ENCODE measurements at regions not wholly inside any gene's neighbourhood (a gene's known extent, or its start where the extent isn't known, plus 50 kb on each side); places are given as distances from the start of the nearest gene placed in this dataset.

DNA sequence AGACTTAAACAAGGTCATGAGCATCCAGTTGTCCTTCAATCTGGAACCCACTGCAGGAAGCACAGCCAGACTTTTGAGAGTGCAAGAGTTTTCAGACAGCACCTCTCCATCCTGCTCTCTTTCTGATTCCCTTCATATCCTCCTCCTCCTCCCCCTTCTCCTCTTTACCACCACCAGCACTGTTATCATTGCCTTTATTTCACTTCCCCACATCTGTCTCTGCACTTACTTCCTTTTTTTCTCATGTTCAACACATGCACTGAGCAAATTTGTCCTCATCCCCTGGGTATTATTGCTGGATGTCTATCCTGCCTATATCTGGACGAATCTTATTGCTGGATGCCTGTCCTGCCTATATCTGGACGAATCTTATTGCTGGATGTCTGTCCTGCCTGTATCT, 554.8 kb downstream of the DHX35 start:
- no peaks in the 10 kb centered on the region for H3K9me3 ChIP-seq
- H3K4me1 ChIP-seq (ENCODE audit: low read depth), result no peaks in the 10 kb centered on the region
- ATAC-seq, result no peak
- DNase-seq, result no peak
- H3K36me3 ChIP-seq (ENCODE audit: low read depth), result no peaks in the 10 kb centered on the region
- TF ChIP-seq, protein P1, sequence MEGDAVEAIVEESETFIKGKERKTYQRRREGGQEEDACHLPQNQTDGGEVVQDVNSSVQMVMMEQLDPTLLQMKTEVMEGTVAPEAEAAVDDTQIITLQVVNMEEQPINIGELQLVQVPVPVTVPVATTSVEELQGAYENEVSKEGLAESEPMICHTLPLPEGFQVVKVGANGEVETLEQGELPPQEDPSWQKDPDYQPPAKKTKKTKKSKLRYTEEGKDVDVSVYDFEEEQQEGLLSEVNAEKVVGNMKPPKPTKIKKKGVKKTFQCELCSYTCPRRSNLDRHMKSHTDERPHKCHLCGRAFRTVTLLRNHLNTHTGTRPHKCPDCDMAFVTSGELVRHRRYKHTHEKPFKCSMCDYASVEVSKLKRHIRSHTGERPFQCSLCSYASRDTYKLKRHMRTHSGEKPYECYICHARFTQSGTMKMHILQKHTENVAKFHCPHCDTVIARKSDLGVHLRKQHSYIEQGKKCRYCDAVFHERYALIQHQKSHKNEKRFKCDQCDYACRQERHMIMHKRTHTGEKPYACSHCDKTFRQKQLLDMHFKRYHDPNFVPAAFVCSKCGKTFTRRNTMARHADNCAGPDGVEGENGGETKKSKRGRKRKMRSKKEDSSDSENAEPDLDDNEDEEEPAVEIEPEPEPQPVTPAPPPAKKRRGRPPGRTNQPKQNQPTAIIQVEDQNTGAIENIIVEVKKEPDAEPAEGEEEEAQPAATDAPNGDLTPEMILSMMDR (IDR thresholded peaks at IDR 0.05), result no peak
- H3K4me3 ChIP-seq, result no peak overlapping the region
- intact Hi-C loops (cut with DNase I, micrococcal nuclease), result no loop called here

DNA sequence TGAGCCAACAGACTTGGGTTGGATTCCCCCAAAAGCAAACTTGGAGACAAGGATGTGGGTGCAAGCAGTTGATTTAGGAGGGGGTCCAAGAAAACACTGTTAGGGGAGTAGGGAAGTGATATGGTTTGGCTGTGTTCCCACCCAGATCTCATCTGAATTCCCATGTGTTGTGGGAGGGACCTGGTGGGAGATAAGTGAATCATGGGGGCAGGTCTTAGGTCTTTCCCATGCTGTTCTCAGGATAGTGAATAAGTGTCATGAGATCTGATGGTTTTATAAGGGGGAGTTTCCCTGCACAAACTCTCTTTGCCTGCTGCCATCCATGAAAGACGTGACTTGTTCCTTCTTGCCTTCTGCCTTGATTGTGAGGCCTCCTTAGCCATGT, 542.6 kb downstream of the DHX35 start:
- no peak for DNase-seq
- Histone ChIP-seq H3K9me3 (no peaks in the 10 kb centered on the region), H3K4me3 (no peak overlapping the region), H3K4me1 (ENCODE audit: low read depth) (no peaks in the 10 kb centered on the region), H3K36me3 (ENCODE audit: low read depth) (no peaks in the 10 kb centered on the region)
- TF ChIP-seq, protein P1 (IDR thresholded peaks at IDR 0.05), result no peak
- ATAC-seq, result no peak
- intact Hi-C loops (cut with DNase I, micrococcal nuclease), result no loop called here

DNA sequence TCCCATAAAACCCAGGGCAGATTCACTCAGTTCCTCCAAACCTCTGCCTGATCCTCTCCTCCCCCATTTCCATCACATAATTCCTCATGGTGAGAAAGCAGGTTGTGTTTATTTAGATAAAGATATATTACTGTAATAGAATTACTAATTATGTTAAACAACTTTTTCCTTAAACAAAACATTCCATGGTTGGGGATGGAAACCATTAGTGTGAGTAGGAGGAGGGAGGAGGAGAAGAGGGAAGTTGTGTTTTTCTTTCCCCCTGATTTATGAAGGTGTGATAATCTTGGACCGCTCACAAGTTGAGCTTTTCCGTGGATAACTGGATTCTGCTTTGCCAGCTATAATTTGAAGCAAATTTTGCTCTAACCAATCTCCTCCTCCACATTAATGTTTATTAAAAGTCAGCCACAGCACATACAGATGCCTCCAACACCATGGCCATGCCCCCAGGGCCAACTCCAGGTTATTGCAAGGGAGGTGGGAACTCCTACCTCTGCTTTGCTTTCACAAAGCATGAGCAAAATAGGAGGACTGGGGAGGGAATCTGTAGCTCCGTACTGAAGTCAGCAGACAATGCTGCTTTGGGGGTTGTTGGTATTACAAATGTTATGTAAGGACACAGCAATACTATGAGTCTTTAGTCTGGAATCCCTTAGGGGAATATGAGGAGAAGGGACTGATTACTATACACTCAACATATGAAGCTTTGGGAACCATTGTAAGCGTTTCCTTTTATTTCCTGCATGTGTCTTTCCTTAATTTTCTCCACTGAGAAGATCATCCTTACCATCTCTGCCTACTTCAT, 542.0 kb downstream of the DHX35 start:
- intact Hi-C loops (cut with DNase I, micrococcal nuclease), result no loop called here
- TF ChIP-seq, protein P1 (IDR thresholded peaks at IDR 0.05), result no peak
- no peak for ATAC-seq

DNA sequence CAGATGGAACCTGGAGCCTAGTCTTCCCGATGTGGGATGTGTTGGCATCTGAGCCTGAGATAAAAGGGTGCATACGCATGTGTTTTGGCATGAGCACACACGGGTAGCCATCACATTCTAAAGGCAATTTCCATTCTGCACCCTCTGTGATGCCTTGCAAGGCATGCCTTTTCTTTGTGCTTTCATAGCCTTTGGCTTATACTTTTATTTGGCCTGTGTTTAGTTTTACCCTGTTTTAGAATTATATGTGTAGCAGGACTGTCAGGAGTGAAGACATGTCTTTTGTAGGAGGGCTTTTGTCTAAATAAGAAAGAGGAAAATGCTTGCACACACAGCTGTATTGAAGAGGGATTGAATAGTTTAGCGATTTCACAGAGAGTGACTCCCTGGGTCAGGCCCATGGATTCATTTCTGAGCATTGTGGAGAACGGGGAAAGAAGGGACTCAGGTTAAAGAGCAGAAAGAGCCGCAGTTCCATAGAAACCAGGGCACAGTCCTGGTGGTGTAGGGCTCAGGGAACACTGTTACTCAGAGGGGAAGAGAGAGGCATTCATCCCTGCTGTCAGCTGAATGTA, 530.2 kb downstream of the DHX35 start:
- Histone ChIP-seq H3K4me3 (no peak overlapping the region), H3K9me3 (no peaks in the 10 kb centered on the region), H3K36me3 (ENCODE audit: low read depth) (no peaks in the 10 kb centered on the region), H3K4me1 (ENCODE audit: low read depth) (no peaks in the 10 kb centered on the region)
- DNase-seq, result no peak
- TF ChIP-seq, protein P1 (IDR thresholded peaks at IDR 0.05), result no peak
- intact Hi-C loops (cut with DNase I, micrococcal nuclease), result no loop called here
- no peak for ATAC-seq

More for the DNA sequence above, 542.0 kb downstream of the DHX35 start:
- H3K9me3 ChIP-seq, result no peaks in the 10 kb centered on the region
- H3K4me1 ChIP-seq (ENCODE audit: low read depth), result no peaks in the 10 kb centered on the region
- H3K36me3 ChIP-seq (ENCODE audit: low read depth), result no peaks in the 10 kb centered on the region
- H3K4me3 ChIP-seq, result no peak overlapping the region
- no peak for DNase-seq

DNA sequence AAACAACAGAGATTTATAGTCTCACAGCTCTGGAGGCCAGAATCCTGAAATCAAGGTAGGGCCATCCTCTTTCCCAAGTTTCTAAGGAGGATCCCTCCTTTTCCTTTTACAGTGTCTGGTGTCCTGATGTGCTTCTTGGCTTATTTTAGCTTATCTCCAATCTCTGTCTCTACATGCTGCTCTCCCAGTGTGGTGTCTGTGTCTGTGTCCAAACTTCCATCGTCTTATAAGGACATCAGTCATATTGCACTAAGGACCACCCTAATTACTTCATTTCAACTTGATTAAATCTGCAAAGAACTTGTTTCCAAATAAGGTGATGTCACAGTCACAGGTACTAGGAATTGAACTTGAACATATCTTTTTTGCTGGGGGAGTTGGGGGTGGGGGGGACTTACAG, 529.6 kb downstream of the DHX35 start:
- intact Hi-C loops (cut with DNase I, micrococcal nuclease), result no loop called here
- Histone ChIP-seq H3K9me3 (no peaks in the 10 kb centered on the region), H3K4me1 (ENCODE audit: low read depth) (no peaks in the 10 kb centered on the region), H3K4me3 (no peak overlapping the region), H3K36me3 (ENCODE audit: low read depth) (no peaks in the 10 kb centered on the region)
- DNase-seq (no peak), ATAC-seq (no peak)
- TF ChIP-seq, protein P1 (IDR thresholded peaks at IDR 0.05), result no peak
